Dermis blood vessel endothelial cell (primary cell): ENCODE measurements at regions not wholly inside any gene's neighbourhood (a gene's known extent, or its start where the extent isn't known, plus 50 kb on each side); places are given as distances from the start of the nearest gene placed in this dataset.
"Not testable (repeated sequence)": the region's sequence is repeated elsewhere in the genome, so short reads cannot be mapped to it uniquely, and the experiment has no call there.

Experiments
- DNase-seq: peaks from one replicate; pipeline ENCODE4 v3.0.0; 2010

GRCh38 chr6:95867205-95867604 is 148.6 kb upstream of the FUT9 start:
- DNase-seq: no peak

GRCh38 chr6:95877480-95877879 is 138.3 kb upstream of the FUT9 start:
- no peak for DNase-seq

GRCh38 chr6:95879856-95880255 is 135.9 kb upstream of the FUT9 start:
- DNase-seq: no peak

- no peak for DNase-seq
Measured at GRCh38 chr6:95882371-95882770, 133.4 kb upstream of the FUT9 start.

- DNase-seq: not testable (repeated sequence)
Measured at GRCh38 chr6:95888711-95889110, 127.1 kb upstream of the FUT9 start.

- no peak for DNase-seq
Measured at GRCh38 chr6:95905132-95905531, 110.6 kb upstream of the FUT9 start.

- no peak for DNase-seq
Measured at GRCh38 chr6:95917034-95917433, 98.7 kb upstream of the FUT9 start.

- no peak for DNase-seq
Measured at GRCh38 chr6:95923518-95923917, 92.3 kb upstream of the FUT9 start.

- no peak for DNase-seq
Measured at GRCh38 chr6:95935736-95936135, 80.0 kb upstream of the FUT9 start.

- DNase-seq: no peak
Measured at GRCh38 chr6:95946906-95947305, 68.9 kb upstream of the FUT9 start.

- no peak for DNase-seq
Measured at GRCh38 chr6:95948324-95948723, 67.5 kb upstream of the FUT9 start.

- DNase-seq: no peak
Measured at GRCh38 chr6:95949985-95950384, 65.8 kb upstream of the FUT9 start.

- no peak for DNase-seq
Measured at GRCh38 chr6:95958686-95959085, 57.1 kb upstream of the FUT9 start.

GRCh38 chr6:95959261-95959660 is 56.5 kb upstream of the FUT9 start:
- DNase-seq: no peak
